GM04504 (cell line): ENCODE measurements at regions not wholly inside any gene's neighbourhood (a gene's known extent, or its start where the extent isn't known, plus 50 kb on each side); places are given as distances from the start of the nearest gene placed in this dataset.

Experiments used
- DNase-seq: peaks from one replicate; pipeline ENCODE4 v3.0.0-alpha.2; 2012; ENCODE audit warnings: low read depth

DNA sequence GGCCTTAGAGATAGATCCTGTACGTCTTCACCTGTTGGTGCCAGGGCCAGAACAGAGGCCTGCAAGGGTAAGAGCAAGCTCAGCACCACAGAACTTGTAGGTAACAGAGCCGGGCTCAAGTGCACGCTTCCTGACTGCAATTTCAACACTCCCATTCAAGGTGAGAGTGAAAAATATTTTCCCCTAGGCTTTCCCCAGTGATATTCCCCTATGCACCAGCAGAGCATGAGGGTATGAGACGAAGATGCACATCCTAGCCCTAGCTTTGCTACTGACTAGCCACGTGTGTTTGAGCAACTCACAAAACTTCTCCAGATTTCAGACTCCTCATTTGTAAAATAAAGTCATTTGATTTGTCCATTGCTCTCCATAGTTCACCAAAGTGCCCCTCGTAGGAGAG lies 411.6 kb downstream of the ZNF521 start:
- no peak for DNase-seq

DNA sequence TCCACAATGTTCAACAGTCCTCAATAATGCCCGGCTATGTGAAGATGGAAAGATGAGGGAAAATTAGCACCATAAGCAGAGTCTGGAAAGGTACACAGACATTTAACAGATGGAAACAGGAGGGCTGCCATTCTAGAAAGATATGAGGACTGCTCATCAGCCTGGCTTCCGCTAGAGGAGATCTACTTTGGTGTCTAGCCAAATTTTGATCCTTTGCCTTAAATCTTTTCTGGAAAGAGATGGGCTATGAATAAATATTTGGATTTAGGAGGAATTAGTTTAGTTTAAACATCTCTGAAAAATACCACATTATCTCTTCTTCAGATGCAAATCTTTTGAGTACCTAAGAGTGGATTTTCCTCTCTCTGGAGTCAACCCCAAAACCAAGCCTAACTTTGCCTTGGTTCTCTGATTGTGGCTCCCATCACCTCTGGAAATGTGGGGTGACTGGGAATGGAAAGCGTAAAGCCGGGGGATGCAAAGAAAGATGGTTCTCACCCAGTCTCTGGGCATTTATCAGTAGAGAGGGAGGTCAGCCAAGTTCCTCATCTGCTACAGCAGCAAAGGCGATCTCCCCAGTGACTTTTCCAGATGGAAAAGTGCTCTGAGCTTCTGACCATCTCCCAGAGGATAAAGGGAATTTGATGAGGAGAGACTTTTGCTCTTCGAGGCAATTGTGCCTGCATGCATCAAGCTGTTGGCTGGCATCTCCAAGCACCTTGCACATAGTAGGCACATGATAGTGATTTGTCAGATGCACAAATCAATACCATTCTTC lies 410.6 kb downstream of the ZNF521 start:
- no peak for DNase-seq

DNA sequence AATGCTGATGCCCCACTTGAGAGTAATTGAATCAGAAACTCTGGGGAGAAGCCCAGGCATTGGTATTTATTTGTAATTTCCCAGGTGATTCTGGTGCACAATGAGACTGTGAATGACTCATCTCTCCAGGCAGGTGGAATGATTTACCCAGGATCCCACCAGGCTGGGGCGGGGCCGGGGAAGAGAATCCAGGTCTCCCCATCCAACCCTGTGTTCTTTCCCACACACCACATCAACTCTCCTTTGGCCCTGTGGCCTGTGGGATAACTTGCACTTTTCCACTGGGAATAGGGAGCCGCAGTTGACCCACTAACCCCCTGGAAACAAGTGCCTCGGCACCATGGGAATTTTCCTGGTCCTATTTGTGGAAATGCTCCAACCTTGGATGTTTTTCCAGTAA lies 409.8 kb downstream of the ZNF521 start:
- DNase-seq: no peak

DNA sequence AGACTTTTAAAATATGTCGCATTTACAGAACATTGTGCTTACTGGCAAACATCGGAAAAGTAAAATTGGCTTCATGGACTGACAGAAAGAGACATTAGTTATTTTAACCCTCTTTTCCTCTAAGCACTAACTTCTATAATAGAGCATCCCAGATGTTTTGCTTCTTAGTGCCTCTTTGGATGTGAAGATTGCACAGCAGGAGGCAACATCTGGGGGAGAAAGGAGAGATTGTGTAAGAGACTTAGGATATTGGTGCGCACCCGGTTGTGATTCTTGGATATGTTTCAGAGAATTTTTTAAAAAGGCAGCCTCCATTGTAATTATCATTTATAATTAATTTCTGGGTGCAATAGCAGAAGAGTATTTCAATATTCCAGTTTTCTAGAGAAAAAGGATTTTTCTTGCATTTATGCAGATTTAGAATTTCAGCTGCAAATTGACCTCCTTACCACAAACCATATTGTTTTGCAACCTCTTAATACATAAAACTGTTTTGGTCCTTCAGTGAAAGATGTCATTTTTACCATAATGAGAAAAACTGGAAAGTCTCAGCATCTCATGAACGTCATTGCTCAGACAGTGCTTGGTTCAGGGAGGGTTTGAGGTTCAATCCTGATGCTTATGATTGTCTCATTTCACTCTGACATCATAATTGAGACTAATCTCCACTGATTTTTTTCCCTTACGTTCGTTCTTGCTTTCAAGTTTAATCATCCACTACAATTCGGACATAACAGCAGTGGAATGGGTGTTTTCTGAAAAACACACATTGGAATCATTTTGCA lies 404.3 kb downstream of the ZNF521 start:
- DNase-seq: no peak

DNA sequence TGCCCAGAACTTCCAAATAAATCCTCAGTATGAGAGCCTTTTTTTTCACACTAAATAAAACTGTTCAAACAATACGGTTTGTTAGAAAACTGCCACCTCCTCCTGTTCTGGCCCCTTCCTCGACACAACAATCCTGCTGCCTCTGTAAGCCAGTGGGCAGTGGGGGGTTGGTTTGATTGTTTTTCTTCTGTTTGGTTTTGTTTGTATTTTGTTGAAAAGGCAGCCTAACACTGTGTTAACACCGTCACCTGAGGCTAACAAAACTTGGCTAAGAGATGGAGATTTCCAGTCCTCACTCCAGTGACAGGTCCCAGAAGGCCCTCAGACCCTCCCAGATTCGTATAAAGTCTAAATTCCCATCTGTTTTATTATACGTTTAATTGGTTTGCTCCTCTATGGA lies 402.1 kb downstream of the ZNF521 start:
- no peak for DNase-seq

DNA sequence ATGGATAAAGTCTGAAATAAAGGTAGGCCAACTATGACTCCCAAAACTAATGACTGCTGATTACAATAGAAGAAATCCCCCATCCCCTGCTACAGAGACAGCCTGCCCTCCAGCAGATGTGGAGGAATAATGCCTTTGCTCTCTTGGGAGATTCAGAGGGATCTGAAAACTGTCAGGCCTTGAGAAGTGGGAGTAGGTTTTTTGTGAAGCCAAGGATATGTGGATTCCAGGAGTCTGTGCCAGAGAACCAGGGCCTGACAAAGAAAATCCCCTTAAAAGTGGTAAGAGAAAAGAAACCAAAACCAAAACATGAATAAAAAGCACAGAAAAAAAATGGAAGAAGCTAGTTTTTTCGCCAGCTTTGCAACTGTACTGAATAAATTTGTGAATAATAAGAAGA lies 397.6 kb downstream of the ZNF521 start:
- no peak for DNase-seq

DNA sequence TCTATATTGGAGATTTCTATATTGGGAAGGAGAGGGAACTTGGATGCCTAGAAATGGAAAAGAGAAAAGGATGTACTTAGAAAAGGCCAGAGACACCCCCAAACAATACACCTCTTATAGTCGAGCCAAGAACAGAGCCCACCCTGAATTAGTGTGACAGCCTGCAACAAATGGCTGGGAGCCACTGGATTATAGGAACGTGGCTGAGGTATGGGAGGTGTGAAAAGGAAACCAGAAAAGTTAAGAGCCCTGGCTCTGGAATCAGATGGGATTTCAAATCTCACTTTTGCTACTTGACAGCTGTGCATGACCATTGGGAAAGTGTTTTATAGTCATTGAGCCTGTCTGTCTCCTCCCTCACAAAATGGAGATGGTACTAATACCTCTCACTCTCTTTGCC lies 394.0 kb downstream of the ZNF521 start:
- DNase-seq: no peak

DNA sequence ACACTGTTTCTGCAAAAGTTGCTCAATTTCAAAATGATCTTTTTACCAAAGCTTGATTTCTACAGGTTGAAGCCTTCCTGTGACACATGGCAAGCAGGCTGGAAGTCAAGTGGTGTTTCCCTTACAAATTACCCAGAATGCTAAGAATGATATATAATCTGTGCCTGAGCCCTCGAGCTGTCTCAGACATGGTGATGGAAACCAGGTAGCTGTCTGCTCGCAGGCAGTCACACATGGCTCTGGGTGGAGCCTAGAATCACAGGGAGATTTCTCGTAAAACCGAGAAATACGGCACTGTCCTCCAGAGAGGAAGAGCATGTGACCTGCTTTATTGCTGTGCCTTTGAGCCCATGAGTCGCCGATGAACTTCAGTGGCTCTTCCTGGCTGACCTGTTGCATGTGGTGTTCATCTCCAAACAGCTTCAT lies 392.9 kb downstream of the ZNF521 start:
- no peak for DNase-seq

DNA sequence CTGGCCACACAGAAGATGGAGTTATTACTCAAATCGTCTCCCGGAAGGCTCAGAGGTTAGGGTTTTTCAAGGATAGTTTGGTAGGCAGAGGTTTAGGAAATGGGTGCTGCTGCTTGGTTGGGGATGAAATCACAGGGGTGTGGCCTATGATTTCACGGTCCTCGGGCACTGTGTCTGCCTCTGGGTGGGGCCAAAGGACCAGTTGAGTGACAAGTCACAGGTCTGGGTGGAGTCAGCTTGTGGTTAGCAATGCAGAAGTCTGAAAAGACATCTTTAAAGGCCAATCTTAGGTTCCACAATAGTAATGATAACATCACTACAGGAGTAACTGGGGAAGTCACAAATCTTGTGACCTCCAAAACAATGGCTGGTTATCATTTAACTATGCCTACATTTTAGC lies 387.8 kb downstream of the ZNF521 start:
- DNase-seq: no peak

DNA sequence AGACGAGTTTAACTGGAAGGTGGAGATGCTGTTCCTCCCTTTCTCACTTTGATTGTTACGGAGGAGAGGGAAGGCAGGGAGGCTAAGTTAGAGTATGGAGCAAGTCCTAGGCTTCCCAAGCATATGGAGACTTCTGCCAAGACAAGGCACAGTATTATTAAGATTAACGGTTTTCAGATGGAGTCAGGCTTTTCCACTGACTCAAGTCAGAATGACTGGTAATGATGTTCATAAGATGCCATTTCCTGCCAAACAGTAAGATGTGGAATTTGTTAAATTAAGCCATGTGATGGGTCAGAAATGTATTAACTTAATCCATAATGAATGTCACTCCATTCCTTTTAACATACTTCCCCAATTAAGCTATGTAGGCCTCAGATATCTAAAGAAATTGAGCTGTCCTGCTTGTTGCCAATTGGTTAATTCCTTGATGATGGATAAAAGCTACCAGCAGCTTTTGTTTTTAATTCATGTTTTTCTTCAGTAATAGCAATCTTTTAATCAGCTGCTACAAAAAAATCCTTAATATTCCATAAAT lies 383.7 kb downstream of the ZNF521 start:
- DNase-seq: peak; percentile 77

DNA sequence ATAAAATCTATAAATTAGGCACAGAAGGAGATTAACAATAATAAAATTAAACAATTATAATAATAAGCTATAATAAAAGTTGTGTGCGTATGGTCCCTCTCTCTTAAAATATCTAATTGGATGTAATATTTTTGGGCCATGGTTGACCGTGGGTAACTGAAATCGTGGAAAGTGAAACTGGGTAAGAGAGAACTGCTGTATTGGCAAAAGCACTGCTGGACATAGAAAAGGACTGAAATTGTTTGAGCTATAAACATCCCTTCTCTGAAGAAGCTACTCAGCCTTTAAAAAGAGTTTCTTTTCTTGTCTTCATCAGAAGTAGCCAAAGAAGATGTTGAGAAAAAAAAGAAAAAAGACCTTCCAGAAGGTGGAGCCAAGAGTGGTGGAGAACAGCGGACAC lies 379.4 kb downstream of the ZNF521 start:
- DNase-seq: no peak

DNA sequence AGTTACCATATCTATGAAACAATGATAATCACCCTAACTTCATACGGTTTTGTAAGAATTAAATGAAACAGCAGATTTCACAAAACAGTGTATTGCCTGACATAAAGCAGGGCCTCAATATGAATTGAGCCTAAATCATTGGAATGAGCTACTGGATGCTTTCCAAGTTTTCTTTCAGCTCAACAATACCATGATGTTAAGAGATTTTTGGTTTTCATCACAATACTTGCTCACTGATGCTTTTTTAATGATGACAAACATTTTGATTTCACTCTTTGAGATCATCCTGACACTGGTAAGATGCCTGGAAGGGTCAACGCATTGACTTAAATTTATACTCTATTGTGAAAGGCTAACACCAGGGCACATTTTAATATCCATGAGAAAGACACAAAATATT lies 377.5 kb downstream of the ZNF521 start:
- DNase-seq: no peak

DNA sequence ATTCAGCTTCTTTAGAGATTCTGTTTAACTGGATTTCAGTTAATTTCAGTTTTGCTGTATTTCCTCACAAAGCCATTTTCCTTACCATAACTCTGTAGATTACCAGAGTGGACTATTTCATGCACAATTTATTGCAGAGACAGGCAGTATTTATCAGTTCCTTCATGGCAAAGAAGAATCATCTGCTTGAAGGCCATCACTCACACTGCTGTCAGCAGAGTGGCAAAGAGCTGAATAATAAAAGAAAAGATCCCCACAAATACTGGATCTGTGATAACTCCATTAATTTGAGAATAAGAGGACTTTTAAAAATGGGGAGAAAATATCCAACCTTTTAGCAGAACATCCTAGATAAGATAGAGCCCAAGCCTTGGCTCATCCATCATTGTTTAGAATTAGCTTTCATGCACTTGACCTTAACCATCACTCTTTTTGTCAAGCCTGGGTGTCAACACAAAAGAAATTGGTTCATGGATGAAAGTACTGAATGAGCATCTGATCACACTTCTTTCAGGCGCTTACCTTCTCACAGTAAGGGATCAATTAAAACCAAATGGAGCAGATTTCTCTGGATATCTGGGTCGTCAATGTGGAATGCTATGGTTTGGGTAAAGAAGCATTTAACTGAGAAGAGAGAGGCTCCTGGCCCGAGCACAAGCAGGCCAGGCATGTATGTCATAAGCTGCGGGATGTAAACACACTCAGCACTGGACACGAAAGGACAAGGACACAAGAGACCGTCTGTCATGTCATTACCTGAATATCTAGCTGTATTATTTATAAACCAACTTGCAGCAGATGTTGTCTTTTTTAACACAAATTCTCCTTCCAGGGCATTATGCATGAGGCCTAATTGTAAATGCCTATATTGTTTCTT lies 376.2 kb downstream of the ZNF521 start:
- no peak for DNase-seq

DNA sequence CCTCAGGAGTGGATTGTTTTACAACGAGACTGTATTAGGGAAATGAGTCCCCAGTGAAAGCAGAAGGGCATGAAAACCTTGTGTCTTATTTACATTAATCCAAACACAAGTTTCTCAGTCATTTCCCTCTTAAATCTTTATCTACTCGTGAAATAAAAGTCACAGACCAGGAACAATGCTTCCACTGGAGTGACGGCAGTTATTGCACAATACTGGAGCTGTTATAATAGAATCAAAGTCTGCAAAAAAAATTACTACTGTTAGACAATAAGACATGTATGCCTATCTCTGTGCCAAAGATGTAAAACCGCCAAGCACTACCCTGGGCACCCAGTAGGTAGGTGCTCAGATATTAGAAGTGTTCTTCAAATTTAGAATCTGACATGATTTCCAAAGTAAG lies 375.5 kb downstream of the ZNF521 start:
- DNase-seq: no peak

DNA sequence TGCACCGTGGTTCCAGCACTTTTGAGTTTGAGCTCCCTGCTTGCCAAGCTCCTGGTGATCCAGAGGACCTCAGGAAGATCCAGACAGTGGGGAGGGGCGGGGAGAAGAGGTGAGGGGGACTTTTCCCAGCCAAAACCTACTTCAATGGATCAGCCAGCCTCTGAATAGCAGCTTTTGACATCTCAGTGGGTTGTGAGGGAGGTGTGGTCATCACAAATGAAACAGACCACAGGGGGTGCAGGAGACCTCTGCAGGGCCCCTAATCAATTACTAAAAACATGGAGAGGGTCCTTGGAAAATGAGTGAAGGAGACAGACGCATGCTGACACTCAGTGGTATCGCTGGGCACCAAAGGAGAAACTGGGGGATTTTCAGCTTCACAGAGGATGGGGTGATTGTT lies 372.7 kb downstream of the ZNF521 start:
- no peak for DNase-seq

DNA sequence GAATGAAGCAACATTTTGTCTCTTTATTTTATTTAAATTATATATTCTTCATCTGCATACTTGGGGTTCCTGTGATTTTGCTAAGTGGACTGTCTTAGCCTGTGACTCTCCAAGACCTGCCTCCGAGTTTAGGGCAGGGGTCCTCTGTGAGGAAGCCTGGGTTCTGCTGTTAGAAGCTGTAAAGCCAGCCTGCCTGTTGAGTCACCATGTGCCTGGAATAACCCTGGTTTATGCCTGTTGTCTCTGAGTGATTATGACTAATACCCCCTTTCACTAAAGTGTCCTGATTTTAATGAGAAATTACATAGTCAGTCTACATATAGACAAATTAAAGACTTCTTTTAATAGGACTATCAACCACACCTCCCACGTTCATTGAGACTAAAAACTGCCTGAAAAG lies 369.1 kb downstream of the ZNF521 start:
- no peak for DNase-seq

DNA sequence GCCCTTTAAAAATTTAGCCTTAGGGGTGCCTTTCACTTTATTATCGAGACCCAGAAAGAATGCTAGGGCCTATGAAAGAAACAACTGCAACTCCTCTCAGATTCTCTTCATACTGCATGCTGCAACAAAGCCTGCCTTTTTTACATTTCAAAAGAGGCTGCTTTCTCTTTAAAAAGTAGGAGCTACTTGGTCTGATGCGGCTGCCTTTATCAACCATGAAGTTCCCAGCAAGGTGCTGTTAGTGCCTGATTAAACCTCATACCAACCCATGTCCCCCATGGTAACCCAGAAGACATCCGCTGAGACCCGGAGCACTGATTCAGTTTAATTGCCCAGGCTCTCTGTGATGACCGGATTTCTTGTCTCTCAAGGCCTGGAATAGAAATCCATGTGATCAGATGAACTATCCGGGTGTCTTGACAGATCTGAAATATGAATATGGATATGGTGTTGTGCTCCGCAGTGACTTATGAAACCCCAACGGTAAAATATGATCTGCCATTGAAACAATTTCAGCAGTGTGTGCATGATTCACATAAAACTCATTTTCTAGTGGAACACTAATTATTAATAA lies 368.3 kb downstream of the ZNF521 start:
- no peak for DNase-seq

DNA sequence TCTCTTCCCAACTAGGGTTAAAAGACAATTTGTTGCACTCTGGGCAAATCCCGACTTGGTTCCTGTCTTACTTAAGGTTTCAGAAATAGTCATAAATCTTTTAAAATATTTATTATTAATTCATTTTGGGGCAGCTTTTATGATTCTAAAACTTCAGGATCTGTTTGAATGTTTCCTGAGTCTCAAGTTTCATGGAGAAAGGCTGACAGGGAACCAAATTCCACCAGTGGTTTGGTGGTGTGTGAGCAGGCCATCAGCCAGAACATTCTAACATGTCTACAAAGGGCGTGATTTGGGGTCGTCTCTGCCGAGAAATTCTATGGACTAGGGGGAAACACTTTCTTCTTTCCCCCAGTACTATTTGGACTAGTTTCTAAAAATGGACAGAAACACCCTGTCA lies 366.4 kb downstream of the ZNF521 start:
- no peak for DNase-seq

DNA sequence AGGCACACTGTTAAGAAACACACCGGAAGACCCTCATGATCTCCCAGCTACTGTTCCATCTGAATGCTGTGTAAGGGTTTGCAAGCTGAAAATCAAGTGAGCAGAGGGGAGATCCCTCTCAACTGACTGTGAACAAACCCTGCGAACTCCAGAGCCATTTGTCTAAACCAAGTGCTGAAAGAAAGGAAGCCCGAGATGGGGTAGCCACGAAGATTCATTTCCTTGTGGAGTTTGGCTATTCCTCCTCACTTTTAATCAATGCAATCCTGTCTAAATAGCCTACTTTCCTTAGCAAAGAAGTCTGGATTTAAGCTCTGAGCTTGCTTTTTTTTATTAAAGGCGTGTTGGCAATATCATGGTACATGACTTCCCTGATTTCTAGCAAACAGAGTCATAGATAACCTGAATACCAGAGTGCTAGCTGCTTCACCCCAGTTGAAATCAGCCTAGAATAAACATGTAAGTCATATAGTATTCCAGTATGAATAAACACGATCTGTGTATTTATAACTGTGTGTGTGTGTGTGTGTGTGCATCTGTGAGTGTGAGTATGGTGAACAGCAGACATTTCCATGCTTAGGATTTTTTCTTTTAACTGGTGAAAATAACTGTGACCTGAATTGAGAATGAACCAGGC lies 365.2 kb downstream of the ZNF521 start:
- DNase-seq: no peak

DNA sequence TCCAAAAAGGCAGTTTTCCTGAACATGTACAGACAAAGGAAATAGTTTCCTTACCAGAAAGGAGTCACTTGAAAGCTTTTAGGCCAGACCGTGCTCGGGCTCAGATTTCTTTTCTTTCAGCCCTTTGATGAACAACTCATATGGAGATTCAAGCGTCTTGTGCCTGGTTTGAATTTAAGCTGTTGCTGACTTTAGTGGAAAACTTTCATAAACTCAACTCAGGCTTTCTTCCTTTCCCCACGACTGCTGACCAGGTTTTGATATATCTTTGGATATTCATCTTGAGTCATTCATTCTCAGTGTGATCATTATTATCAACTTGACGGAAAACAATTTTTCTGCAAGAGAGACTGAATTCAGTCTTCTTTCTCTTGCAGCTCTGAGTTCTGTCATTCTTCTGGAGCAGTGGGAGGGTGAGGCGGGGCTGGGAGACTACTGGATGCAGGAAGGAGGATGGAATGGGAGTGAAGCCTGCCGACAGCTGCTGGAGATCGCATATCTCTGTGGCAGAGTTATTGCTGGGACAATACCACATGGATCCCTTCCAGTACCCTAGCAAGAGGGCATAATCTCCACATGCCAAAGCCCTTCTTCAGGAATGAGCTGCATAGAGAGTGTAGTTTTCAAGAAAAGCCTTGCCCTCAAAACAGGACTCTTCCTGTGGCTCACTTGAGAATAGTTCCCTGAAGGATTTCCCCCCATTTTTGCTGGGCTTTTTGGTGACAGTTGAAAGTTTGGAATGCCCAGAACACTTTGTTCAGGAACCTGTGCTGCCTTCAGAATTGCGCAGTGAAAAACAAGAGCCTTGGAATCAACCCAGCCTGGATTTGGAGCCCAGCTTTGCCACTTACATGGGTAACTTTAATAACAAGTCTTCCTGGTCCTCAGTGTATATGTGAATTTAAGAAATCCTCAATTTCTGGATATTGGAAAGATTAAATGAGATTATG lies 364.4 kb downstream of the ZNF521 start:
- DNase-seq: no peak
